Esophagus squamous epithelium (tissue), 5 donors: ENCODE measurements at regions not wholly inside any gene's neighbourhood (a gene's known extent, or its start where the extent isn't known, plus 50 kb on each side); places are given as distances from the start of the nearest gene placed in this dataset.

ENCODE experiments used
- DNase-seq: peaks from one replicate; lab custom pipeline; 2025; lab: John Stamatoyannopoulos, UW
- H3K27ac ChIP-seq, 4 donors: fragments of 200-600 bp; sonication (generic); one replicate each; pipeline ENCODE4 v1.5.1; 2016 to 2019; ENCODE audit warnings: mild to moderate bottlenecking in 1 of 4
- H3K27me3 ChIP-seq, 4 donors: fragments of 200-600 bp; sonication (generic); 1 replicate in 3 of 4; 2 replicates in 1 of 4; pipeline versions ENCODE4 v1.5.1 to v1.6.0; 2017 to 2021; ENCODE audit warnings: antibody characterized with exemption in 1 of 4
- H3K36me3 ChIP-seq, 3 donors: fragments of 200-600 bp; sonication (generic); one replicate each; pipeline ENCODE4 v1.5.1; 2016 to 2019
- H3K4me1 ChIP-seq, 3 donors: fragments of 200-600 bp; sonication (generic); one replicate each; pipeline ENCODE4 v1.5.1; 2017 to 2019
- H3K4me3 ChIP-seq, 4 donors: fragments of 200-600 bp; sonication (generic); 1 replicate in 3 of 4; 2 replicates in 1 of 4; pipeline ENCODE4 v1.5.1; 2016 to 2019; ENCODE audit warnings: mild to moderate bottlenecking in 2 of 4, moderate library complexity in 1 of 4
- H3K9me3 ChIP-seq, 3 donors: fragments of 200-600 bp; sonication (generic); one replicate each; pipeline ENCODE4 v1.5.1; 2016 to 2019
- CTCF ChIP-seq, 6 experiments: fragments of 450-650 bp in 4 of 6; fragments of 200-600 bp in 2 of 6; sonication (generic) in 2 of 6; IDR thresholded peaks; one replicate each; pipeline ENCODE4 v1.5.1; 2016 to 2019; ENCODE audit warnings: antibody characterized with exemption in 6 of 6, mild to moderate bottlenecking in 4 of 6, moderate library complexity in 4 of 6
- POLR2A ChIP-seq, 4 donors: fragments of 450-650 bp; IDR thresholded peaks; one replicate each; pipeline ENCODE4 v1.6.1; 2017; ENCODE audit warnings: antibody characterized with exemption in 4 of 4, mild to moderate bottlenecking in 4 of 4, moderate library complexity in 3 of 4
- WGBS, 2 donors: methylation state at CpG; one replicate each; pipeline ENCODE4 v1.1.5; 2018; 5-methylcytosine and 5-hydroxymethylcytosine counted together
- intact Hi-C: fragments of 100-400 bp; cut with DNase I; formaldehyde crosslinking; loops from one replicate; pipeline ENCODE4 v1.15.0; 2022
- donor health status: DM: yes; HTN: yes; CAD: no.

DNA sequence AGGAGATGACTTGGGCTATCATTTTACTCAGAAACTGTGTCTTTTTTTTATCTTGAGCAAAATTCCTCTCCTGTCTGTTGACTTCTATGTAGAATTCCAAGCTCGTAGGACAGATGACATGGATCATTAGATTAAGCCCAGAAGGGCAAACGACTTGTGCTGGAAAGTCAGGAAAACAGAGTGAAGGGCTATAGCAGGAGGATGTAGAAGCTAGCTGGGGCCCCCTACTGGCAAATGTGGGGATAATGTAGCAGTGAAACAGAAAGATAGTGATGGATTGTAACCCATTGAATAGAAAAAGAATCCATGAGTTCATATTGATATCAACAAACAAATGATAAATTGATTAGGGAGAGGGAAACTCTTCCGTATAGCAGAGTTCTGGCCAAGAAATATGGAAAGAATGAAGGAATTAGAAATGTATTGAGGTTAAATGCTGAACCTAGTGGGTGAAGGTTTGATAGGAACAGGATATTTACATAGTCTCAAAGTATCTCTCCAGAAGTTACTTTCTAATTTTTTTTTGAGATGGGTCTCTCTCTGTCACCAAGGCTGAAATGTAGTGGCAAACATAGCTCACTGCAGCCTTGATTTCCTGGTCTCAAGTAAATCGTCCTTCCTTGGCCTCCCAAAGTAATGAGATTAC lies 103.6 kb downstream of the LYZL1 start:
- no peak for DNase-seq
- Histone ChIP-seq H3K27me3 (peaks cover 0 to 17% (median 0%) of the 10 kb centered on the region in 4 donors), H3K4me1 (no peaks in the 10 kb centered on the region), H3K4me3 (no peak overlapping the region), H3K9me3 (no peaks in the 10 kb centered on the region), H3K36me3 (no peaks in the 10 kb centered on the region), H3K27ac (no peak overlapping the region)
- 30 to 32% methylated on average over 4 of the region's 4 CpGs for WGBS, 2 donors
- intact Hi-C loops: no loop called here
- peak; percentile 19 to 66 (median 43) for TF ChIP-seq CTCF (IDR thresholded peaks at IDR 0.05)
- TF ChIP-seq POLR2A (IDR thresholded peaks at IDR 0.05): no peak

GRCh38 chr10:29394321-29394932 lies 105.6 kb downstream of the LYZL1 start:
- Histone ChIP-seq H3K27ac (no peak overlapping the region), H3K4me1 (no peaks in the 10 kb centered on the region), H3K4me3 (no peak overlapping the region), H3K36me3 (no peaks in the 10 kb centered on the region), H3K27me3 (peaks cover 0 to 23% (median 0%) of the 10 kb centered on the region in 4 donors), H3K9me3 (no peaks in the 10 kb centered on the region)
- intact Hi-C loops: no loop called here
- 71 to 80% methylated on average over 1 to 2 of the region's 8 CpGs for WGBS, 2 donors
- no peak for DNase-seq
- no peak for TF ChIP-seq POLR2A (IDR thresholded peaks at IDR 0.05)
- no peak for TF ChIP-seq CTCF (IDR thresholded peaks at IDR 0.05)

DNA sequence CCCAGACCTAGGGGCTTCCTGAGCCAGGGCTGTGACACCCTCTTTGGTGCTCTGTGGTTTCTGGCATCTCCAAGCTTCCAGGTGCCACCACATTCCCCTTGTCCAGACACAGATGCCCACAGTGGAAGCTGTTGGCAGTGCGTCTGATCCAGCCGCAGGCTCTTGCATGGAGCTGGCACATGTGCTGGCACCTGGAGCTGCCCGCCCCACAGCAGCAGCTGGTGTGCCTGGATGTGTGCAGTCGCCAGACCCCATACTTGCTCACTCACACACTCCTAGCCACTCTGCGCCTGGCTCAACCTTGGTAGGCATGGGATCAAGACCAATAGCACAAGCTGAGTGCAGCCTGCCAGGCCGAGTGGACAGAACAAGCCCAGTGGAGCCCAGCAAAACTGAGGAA lies 106.5 kb downstream of the LYZL1 start:
- 88% methylated on average over 4 to 5 of the region's 6 CpGs for WGBS, 2 donors
- H3K36me3 ChIP-seq: no peaks in the 10 kb centered on the region
- DNase-seq: no peak
- no peaks in the 10 kb centered on the region for H3K4me1 ChIP-seq
- intact Hi-C loops: no loop called here
- no peaks in the 10 kb centered on the region for H3K9me3 ChIP-seq
- H3K4me3 ChIP-seq: no peak overlapping the region
- TF ChIP-seq POLR2A (IDR thresholded peaks at IDR 0.05) (no peak), CTCF (IDR thresholded peaks at IDR 0.05) (no peak)
- H3K27ac ChIP-seq: no peak overlapping the region
- peaks cover 0 to 23% (median 0%) of the 10 kb centered on the region in 4 donors for H3K27me3 ChIP-seq

DNA sequence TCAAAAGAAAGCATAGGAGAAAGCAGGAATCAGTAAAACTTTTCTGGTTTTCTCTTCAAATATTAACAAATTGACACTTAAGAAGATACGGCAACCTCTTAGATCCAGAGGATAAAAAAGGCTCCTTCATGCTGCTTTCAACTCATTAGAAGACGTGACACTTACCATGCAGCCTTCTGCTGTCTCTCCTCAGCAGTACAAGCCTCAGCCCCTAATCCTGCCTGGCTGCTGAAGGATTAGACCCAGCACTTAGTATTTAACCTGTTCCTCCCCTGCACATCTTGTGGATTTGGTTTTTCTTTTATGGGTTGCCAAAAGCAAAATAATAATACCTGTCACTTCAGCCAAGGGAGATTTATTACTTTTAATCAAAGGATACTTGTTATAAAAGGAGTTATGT lies 108.4 kb downstream of the LYZL1 start:
- intact Hi-C loops: no loop called here
- no peak overlapping the region for H3K27ac ChIP-seq
- no peak overlapping the region for H3K4me3 ChIP-seq
- DNase-seq: no peak
- H3K36me3 ChIP-seq: no peaks in the 10 kb centered on the region
- TF ChIP-seq POLR2A (IDR thresholded peaks at IDR 0.05): no peak
- no peaks in the 10 kb centered on the region for H3K4me1 ChIP-seq
- WGBS, 2 donors: 36 to 43% methylated on average over 2 of the region's 2 CpGs
- no peaks in the 10 kb centered on the region for H3K9me3 ChIP-seq
- H3K27me3 ChIP-seq: peaks cover 0 to 23% (median 0%) of the 10 kb centered on the region in 4 donors

DNA sequence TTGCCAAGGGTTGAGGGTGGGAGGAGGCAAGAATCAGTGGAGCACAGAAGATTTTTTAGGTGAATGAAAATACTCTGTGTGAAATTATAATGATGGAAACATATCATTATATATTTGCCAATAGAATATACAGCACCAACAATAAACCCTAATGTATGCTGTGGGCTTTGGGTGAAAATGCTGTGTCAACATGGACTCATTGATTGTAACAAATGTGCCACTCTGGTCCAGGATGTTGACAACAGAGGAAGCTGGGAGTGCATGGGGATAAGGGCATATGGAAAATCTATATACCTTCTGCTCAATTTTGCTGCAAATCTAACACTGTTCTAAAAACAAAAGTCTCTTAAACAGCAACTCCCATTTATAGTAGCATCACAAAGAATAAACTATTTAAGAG lies 114.3 kb downstream of the LYZL1 start:
- no peak for DNase-seq
- no peak overlapping the region for H3K27ac ChIP-seq
- TF ChIP-seq POLR2A (IDR thresholded peaks at IDR 0.05) (no peak), CTCF (IDR thresholded peaks at IDR 0.05) (no peak)
- H3K4me3 ChIP-seq: no peak overlapping the region
- no peaks in the 10 kb centered on the region for H3K9me3 ChIP-seq
- intact Hi-C loops: no loop called here
- H3K4me1 ChIP-seq: no peaks in the 10 kb centered on the region
- peaks cover 0 to 2% (median 0%) of the 10 kb centered on the region in 4 donors for H3K27me3 ChIP-seq
- no peaks in the 10 kb centered on the region for H3K36me3 ChIP-seq
